ENCODE measurements at regions not wholly inside any gene's neighbourhood (a gene's known extent, or its start where the extent isn't known, plus 50 kb on each side); places are given as distances from the start of the nearest gene placed in this dataset.

DNA sequence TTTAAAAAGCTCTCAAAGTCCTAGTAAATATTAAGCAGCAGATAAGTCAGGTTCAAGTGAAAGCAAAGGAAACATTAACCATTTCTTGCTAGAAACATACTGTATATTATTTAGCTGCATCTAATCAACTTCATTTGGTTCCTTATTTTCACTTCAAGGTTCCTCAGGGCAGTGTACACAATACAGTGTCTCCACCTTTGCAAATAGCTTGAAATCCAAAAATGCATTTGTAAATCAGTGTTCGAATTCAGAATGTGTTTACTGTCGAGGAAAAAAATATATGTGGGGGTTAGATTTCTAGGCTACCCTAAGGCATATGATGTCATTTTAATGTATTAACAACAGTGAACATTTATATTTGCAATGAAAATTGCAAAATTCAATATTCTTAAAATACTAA, 436.0 kb downstream of the CETN3 start:
- TF ChIP-seq CTCF (IDR thresholded peaks at IDR 0.05) (no peak), ZFX (IDR thresholded peaks at IDR 0.05; ENCODE audit: borderline replicate concordance) (no peak)
